ENCODE measurements at regions not wholly inside any gene's neighbourhood (a gene's known extent, or its start where the extent isn't known, plus 50 kb on each side); places are given as distances from the start of the nearest gene placed in this dataset.

DNA sequence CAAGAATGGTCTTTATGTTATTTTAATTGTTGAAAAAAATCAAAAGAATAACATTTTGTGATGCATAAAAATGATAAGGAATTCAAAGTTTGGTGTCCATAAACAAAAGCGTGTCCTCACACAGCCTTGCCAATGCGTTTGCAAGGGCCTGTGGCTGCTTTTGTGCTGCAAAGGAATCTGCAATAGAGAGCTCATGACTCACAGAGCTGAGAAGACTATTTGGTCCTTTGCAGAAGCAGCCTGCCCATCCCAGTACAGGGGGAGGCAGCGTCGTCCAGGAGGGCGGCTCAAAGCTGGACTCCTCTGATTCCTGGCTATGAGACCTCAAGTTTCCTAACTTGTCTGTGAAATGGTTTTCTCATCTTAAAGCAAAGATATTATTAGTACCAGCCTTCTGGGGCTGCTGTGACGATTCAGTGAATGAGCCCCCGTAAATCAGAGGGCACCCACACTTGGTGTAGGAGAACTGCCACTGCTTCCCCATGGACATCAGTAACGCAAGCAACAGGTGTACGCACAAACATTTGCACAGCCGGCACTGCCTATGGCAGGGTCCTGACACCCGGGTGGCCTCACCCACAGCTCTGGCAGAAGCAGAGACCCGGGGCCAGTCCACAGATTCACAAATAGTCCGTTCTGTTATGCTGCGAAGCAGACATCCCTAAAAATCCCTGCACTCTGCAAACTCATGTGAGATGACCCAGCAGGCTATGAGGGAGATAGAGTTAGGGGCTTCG lies 70.6 kb upstream of the ASAP2 start:
- DNase-seq = no peak

DNA sequence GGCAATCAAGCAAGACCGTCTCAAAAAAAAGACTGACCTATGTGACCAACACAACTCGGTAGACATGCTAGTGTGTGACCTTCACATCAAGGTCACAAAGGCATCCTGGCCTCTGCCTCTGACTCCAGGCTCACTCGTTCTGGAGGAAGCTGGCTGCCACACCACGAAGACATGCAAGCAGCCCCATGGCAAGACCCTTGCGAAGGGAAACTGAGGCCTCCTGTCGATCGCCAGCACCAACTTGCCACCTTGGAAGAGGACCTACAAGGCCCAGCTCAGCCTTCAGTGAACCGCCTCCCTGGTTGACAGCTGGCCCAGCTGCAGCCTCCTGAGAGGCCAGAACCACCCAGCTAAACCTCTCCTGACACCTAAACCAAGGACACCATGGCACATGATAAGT lies 79.3 kb upstream of the ASAP2 start:
- DNase-seq = no peak

GRCh38 chr2:9126540-9126939 lies 80.1 kb upstream of the ASAP2 start:
- DNase-seq = no peak

DNA sequence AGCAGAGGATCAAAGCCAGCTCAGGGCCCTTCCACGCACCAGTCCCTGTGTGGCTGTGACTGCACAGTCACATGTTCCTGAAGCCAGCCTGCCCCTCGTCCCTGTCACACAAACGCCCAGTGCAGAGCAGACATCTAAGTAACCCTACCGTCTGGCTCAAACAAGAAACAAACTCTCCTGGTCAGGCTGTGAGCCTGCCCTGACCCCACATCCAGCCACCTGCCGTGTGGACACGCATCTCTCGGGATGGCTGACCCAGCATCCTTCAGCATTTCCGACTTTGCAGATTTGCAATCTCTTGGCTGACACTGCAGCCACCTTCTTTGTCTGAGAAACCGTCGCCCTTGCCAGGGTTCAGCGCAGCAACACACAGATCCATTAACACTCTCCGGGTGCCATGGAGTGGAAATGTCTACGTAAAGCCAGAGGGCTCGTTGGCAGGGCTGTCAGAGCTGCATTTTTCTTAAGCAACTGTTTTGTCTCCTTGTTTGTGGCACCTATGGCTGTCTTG lies 82.3 kb upstream of the ASAP2 start:
- DNase-seq = no peak

- DNase-seq = no peak
Measured at GRCh38 chr2:9123069-9123468, 83.5 kb upstream of the ASAP2 start.

DNA sequence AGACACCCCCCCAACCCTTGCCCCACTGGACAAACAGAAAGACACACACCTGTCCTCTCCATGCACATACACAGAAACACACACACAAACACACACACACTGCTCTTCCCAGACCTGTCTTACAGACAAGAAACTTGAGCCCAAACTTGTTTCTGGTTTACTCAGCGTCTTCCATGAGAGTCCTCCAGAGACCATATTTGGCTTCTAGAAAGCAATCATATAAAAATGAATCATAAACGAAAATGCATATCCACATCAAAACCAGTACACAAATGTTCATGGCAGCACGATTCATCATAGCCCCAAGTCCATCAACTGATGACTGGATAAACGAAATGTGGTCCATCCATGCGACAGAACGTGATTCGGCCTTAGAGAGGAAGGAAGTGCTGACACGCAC lies 84.2 kb upstream of the ASAP2 start:
- DNase-seq = no peak

DNA sequence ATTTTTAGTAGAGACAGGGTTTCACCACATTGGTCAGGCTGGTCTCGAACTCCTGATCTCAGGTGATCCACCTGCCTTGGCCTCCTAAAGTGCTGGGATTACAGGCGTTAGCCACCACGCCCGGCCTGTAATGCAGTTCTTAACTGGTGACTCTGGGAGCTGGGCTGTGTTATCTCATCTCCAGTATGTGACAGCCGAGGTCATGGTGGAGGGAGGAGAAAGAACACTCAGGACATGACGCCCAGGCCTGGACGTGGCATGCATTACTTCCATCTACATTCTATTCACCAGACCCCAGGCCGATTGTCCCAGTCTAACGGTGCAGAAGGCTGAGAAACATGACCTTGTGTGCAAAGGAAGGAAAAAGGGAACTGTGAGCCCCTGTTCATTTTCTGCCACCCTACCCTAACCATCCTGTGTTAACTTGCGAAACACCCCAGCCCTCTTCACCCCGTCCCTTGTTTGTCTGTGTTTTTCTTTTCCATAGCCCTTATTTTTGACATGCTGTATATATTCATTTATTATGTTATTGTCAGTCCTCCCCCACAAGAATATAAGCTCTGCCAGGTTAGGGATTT lies 88.1 kb upstream of the ASAP2 start:
- DNase-seq = no peak

DNA sequence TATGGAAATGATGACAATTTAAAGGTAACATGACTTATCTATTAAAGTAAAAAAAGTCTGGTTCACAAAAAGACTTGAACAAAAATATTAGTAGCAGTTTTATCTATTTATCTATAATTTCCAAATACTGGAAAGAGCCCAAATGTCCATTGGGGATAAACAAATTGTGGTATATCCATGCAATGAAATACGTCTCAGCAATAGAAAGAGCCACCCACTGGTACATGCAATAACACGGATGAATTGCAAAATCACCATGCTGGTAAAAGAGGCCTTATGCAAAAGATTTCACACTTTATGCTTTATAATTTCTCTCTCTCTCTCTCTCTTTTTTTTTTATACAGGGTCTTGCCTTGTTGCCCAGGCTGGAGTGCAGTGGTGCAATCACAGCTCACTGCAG lies 91.4 kb upstream of the ASAP2 start:
- DNase-seq = no peak

DNA sequence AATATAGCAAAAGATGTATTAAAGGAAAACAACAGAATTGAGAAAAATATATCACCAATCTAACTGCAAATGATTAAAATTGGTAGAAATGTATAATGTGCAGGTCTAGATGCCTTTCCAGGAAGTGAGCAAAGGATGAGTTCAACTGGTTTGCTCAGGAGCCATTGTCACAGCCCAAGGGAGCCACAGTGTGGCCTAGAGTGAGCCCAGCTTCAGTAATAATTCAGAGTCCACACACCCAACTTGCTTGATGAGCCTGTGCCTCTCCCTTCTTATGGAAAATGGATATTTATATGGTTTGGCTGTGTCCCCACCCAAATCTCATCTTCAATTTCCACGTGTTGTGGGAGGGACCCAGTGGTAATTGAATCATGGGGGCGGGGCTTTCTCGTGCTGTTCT lies 92.2 kb upstream of the ASAP2 start:
- DNase-seq = no peak

GRCh38 chr2:9113916-9114315 lies 92.7 kb upstream of the ASAP2 start:
- DNase-seq = no peak

DNA sequence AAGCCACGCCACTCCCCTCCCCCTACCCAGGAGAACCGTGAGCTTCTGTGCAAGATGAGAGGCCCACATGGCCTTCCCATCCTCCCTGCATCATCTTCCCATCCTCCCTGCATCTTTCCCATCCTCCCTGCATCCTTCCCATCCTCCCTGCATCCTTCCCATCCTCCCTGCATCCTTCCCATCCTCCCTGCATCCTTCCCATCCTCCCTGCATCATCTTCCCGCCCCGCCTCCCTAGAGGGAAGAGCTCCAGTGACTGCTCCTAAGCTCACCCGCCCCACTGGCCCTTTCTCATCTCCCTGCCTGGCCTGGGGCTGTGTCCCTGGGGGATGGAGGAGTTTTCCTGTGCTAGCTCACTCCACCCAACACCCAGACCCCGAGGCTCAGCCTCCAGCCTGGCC lies 93.3 kb upstream of the ASAP2 start:
- DNase-seq = no peak

GRCh38 chr2:9112079-9112721 lies 94.4 kb upstream of the ASAP2 start:
- peak; percentile 91 for DNase-seq

DNA sequence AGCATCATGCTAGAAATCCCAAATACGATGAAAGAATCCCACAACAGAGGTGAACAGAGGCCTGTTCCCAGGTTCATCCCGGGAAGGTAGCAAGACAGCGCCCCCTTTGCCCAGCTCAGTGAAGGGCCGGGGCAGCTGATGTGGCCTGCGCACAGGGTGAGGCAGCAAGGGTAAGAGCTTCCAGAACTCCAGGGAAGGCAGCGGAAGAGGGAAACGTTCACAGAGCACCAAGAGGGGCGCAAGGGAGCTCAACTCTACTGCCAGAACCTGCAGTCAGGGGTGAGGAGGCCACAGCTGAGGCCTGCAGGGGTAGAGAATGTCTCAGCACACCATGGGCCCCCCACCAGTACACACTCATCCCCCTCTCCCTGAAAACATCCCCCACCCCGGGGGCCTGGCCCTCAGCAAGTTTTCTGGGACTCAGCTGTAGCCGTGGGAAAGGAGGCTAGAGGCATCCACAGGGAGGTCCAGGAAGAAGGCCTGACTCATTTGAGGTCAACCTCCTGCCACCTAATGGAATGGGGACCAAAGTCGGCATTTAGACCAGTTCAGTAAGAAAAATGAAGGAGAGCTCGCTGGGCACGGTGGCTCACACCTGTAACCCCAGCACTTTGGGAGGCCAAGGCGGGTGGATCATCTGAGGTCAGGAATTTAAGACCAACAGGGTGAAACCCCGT lies 95.6 kb upstream of the ASAP2 start:
- peak; percentile 91 for DNase-seq

- no peak for DNase-seq
Measured at GRCh38 chr2:9110346-9110884, 96.2 kb upstream of the ASAP2 start.

DNA sequence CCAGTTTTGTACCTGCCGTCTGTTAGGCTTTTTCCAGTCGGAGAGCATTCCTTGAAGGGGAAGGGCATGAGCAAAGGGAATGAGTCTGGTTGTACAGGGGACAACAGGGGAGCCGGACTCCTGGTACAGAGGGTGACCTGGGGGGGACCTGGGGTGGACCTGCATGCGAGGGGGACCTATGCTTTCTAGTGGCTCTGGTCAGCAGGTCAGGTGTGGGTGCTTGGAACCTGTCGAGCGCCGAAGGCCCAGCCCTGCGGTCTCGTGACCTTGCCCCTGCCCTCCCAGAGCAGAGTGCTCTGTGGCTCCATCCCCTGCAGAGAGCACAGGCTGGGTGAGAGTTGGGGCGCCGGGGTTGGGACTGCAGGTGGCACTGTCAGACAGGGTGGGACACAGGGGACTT lies 96.7 kb upstream of the ASAP2 start:
- DNase-seq = no peak

GRCh38 chr2:9108210-9108967 lies 98.2 kb upstream of the ASAP2 start:
- peak; percentile 90 for DNase-seq

- DNase-seq = no peak
Measured at GRCh38 chr2:9107168-9108025, 99.2 kb upstream of the ASAP2 start.

GRCh38 chr2:9106338-9107167 lies 100.1 kb upstream of the ASAP2 start:
- no peak for DNase-seq

DNA sequence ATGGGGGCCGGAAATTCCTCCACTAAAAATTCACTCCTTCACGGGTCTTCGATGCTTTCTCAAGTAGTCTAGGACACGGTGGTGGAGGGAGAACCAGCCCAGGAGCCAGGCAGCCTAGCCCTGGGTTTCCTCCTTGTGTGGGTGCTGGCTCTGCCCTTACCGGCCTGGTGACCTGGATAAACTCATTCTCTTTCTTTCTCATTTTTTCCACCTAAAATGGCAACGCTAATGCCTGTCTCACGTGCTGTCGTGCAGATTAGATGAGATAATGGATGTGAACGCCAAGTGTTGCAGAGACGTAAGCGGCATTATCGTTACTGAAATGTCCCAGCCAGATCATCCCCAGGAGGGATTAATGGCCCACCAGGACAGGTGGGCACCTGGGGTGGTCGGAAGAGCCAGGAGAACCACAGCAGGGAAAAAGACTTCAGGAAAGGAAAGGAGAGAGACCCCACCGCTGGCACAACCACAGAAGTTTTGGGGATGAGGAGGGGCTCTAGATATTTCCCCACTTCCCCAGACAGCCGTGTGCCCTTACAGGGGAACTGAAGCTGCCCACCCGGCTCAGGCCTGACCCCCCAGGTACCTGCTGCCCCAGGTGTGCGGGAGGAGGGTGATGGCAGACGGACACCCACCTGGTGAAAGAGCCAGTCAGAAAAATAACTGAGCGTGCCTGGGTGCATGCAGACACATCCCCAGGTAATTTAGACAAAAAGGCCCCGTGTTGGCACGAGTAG lies 100.8 kb upstream of the ASAP2 start:
- no peak for DNase-seq

Data from islet precursor cell (in vitro differentiated cells).